A673 (cell line): ENCODE measurements at regions not wholly inside any gene's neighbourhood (a gene's known extent, or its start where the extent isn't known, plus 50 kb on each side); places are given as distances from the start of the nearest gene placed in this dataset.
A peak's percentile ranks its signal among the peaks of the same experiment; 100 is the strongest.

Experiments
- BruUV-seq: library from RNA; stranded (reverse); fragments of 400-500 nt; replicated peaks from 2 replicates; lab custom pipeline; 2021; lab: Mats Ljungman, UMichigan
- CTCF ChIA-PET: fragments of 300-600 bp; sonication (Branson Sonifier 250); formaldehyde crosslinking; loops from one replicate; lab custom pipeline; 2022; ENCODE audit warnings: antibody characterized with exemption; lab: Charles Lee
- POLR2A ChIA-PET: fragments of 300-600 bp; sonication (Branson Sonifier 250); formaldehyde crosslinking; loops from one replicate; lab custom pipeline; 2022; ENCODE audit warnings: antibody characterized with exemption; ENCODE audit not compliant: low non-redundant PET; lab: Charles Lee
- DNase-seq: peaks from one replicate; pipeline ENCODE4 v3.0.0-alpha.2; 2015; ENCODE audit warnings: low spot score
- H3K27ac ChIP-seq: fragments of 200-600 bp; sonication (generic); 2 replicates; pipeline ENCODE4 v1.5.1; 2016; ENCODE audit warnings: mixed run types, low read depth, mild to moderate bottlenecking, mixed read lengths, antibody characterized with exemption, low read length; ENCODE audit not compliant: poor library complexity, severe bottlenecking
- H3K27me3 ChIP-seq: fragments of 200-600 bp; sonication (generic); replicated peaks from 2 replicates; pipeline ENCODE4 v1.6.1; 2017; ENCODE audit warnings: mixed run types, low read depth, mild to moderate bottlenecking, mixed read lengths, antibody characterized with exemption, low read length; ENCODE audit not compliant: insufficient read depth, poor library complexity
- H3K36me3 ChIP-seq: fragments of 200-600 bp; sonication (generic); 2 replicates; pipeline ENCODE4 v1.6.1; 2016; ENCODE audit warnings: mixed run types, mild to moderate bottlenecking, mixed read lengths, antibody characterized with exemption, low read length; ENCODE audit not compliant: insufficient read depth, poor library complexity, severe bottlenecking
- H3K4me1 ChIP-seq: fragments of 200-600 bp; sonication (generic); 2 replicates; pipeline ENCODE4 v1.6.1; 2017; ENCODE audit warnings: mixed run types, mild to moderate bottlenecking, mixed read lengths, antibody characterized with exemption, low read length; ENCODE audit not compliant: insufficient read depth, poor library complexity, severe bottlenecking
- H3K4me3 ChIP-seq: fragments of 200-600 bp; sonication (generic); 2 replicates; pipeline ENCODE4 v1.5.1; 2016; ENCODE audit warnings: low read depth, mixed run types, mild to moderate bottlenecking, mixed read lengths, low read length; ENCODE audit not compliant: poor library complexity, severe bottlenecking
- H3K9me3 ChIP-seq: fragments of 200-600 bp; sonication (generic); 2 replicates; pipeline ENCODE4 v1.6.1; 2016; ENCODE audit warnings: mixed run types, low read depth, mild to moderate bottlenecking, mixed read lengths, antibody characterized with exemption, low read length; ENCODE audit not compliant: poor library complexity, severe bottlenecking
- CTCF ChIP-seq: fragments of 300-800, 200-600 bp; sonication (generic); conservative IDR thresholded peaks from 2 replicates; pipeline ENCODE4 v1.5.1; 2017; ENCODE audit warnings: low read depth, mild to moderate bottlenecking, antibody characterized with exemption, low read length, moderate library complexity, mixed read lengths
- EZH2 ChIP-seq: fragments of 200-600 bp; sonication (generic); IDR thresholded peaks from 2 replicates; pipeline ENCODE4 v1.6.1; 2017; ENCODE audit warnings: borderline replicate concordance, low read depth, mild to moderate bottlenecking, mixed read lengths, antibody characterized with exemption, low read length; ENCODE audit not compliant: poor library complexity, severe bottlenecking
- intact Hi-C: fragments of 100-400 bp; cut with micrococcal nuclease; formaldehyde crosslinking; loops from one replicate; pipeline ENCODE4 v1.10.0; 2022; ENCODE audit not compliant: unreplicated experiment

GRCh38 chr11:109526931-109527330, 104.9 kb downstream of the C11orf87 start:
- TF ChIP-seq EZH2 (no peak), CTCF (no peak)
- POLR2A ChIA-PET, result no interaction called here
- H3K27me3 ChIP-seq, result no peaks in the 10 kb centered on the region
- H3K27ac ChIP-seq, result no peak overlapping the region
- no peaks in the 10 kb centered on the region for H3K36me3 ChIP-seq
- no peak for DNase-seq
- H3K9me3 ChIP-seq, result no peaks in the 10 kb centered on the region
- CTCF ChIA-PET, result no interaction called here
- H3K4me3 ChIP-seq, result no peak overlapping the region
- no peaks in the 10 kb centered on the region for H3K4me1 ChIP-seq
- intact Hi-C loops, result no loop called here
- BruUV-seq, result no TSS peak

- Histone ChIP-seq H3K4me1 (no peaks in the 10 kb centered on the region), H3K27me3 (no peaks in the 10 kb centered on the region), H3K27ac (no peak overlapping the region), H3K4me3 (no peak overlapping the region), H3K9me3 (no peaks in the 10 kb centered on the region), H3K36me3 (no peaks in the 10 kb centered on the region)
- TF ChIP-seq CTCF (no peak), EZH2 (no peak)
- intact Hi-C loops, result no loop called here
- no TSS peak for BruUV-seq
- CTCF ChIA-PET, result no interaction called here
- POLR2A ChIA-PET, result no interaction called here
- no peak for DNase-seq
These were observed 105.5 kb downstream of the C11orf87 start for GRCh38 chr11:109527496-109527895.

GRCh38 chr11:109547356-109548027, 125.5 kb downstream of the C11orf87 start:
- CTCF ChIA-PET, result interaction anchor here (0.7 kb wide), 1 partner anchor 97 kb away, joined by 4 read pairs; no protein-coding TSS in a partner anchor
- POLR2A ChIA-PET, result no interaction called here
- TF ChIP-seq EZH2, result no peak
- TF ChIP-seq CTCF, result no peak
- intact Hi-C loops, result no loop called here
- no TSS peak for BruUV-seq
- Histone ChIP-seq H3K27me3 (no peaks in the 10 kb centered on the region), H3K36me3 (no peaks in the 10 kb centered on the region), H3K4me3 (no peak overlapping the region), H3K4me1 (no peaks in the 10 kb centered on the region), H3K27ac (no peak overlapping the region), H3K9me3 (no peaks in the 10 kb centered on the region)
- peak; percentile 55 for DNase-seq
